ENCODE measurements at regions not wholly inside any gene's neighbourhood (a gene's known extent, or its start where the extent isn't known, plus 50 kb on each side); places are given as distances from the start of the nearest gene placed in this dataset.

- no peak overlapping the region for H3K27ac ChIP-seq (ENCODE audit: insufficient read depth, low read depth, low read length)
- FAIRE-seq (no peak), DNase-seq (ENCODE audit: low read depth, low spot score) (no peak)
- intact Hi-C loops (cut with micrococcal nuclease) (no loop called here), dilution Hi-C loops (cut with MboI; ENCODE audit: extremely low pct_ligation_motif_present, low sequenced_read_pairs) (loop anchor here (25.0 kb wide), 1 partner anchor 932 kb away; no protein-coding TSS in a partner anchor)
- no peaks in the 10 kb centered on the region for H3K4me1 ChIP-seq (ENCODE audit: control insufficient read depth, extremely low read depth, insufficient read depth, low read length)
- no peak overlapping the region for H3K4me3 ChIP-seq (replicated peaks in 1 of 3; ENCODE audit: insufficient read depth in 1 of 3, low read depth in 1 of 3, low read length in 3 of 3)
- BruUV-seq (replicated peaks) = no TSS peak
- no peak overlapping the region for H2AFZ ChIP-seq (ENCODE audit: low read depth, low read length)
- no peaks in the 10 kb centered on the region for H4K20me1 ChIP-seq (replicated peaks; ENCODE audit: control insufficient read depth, extremely low read depth, insufficient read depth, low read length)
- H3K27me3 ChIP-seq (ENCODE audit: control insufficient read depth in 2 of 2, insufficient read depth in 2 of 2, low read length in 2 of 2) = no peaks in the 10 kb centered on the region
- ChIA-PET POLR2A (no interaction called here), CTCF (no interaction called here)
- H3K9ac ChIP-seq (replicated peaks; ENCODE audit: extremely low read depth, insufficient read depth, low read length) = no peak overlapping the region
- TF ChIP-seq, protein P1, sequence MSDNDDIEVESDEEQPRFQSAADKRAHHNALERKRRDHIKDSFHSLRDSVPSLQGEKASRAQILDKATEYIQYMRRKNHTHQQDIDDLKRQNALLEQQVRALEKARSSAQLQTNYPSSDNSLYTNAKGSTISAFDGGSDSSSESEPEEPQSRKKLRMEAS (IDR thresholded peaks at IDR 0.05; ENCODE audit: insufficient read depth, insufficient read length) = no peak
- TF ChIP-seq POLR2A (IDR thresholded peaks at IDR 0.05; ENCODE audit: low read depth, low read length) = no peak
- TF ChIP-seq CTCF (IDR thresholded peaks at IDR 0.05; ENCODE audit: extremely low read depth in 1 of 2, insufficient read depth in 1 of 2, low read depth in 1 of 2, low read length in 2 of 2) = no peak
- no peak for TF ChIP-seq FOS (IDR thresholded peaks at IDR 0.05; ENCODE audit: borderline replicate concordance, insufficient read depth, low read length)
- TF ChIP-seq GATA2 (IDR thresholded peaks at IDR 0.05; ENCODE audit: insufficient read depth, insufficient read length, low read depth, low read length) = no peak
- no peak for TF ChIP-seq MYC (IDR thresholded peaks at IDR 0.05; ENCODE audit: low read depth, low read length)
- no peak for TF ChIP-seq JUN (IDR thresholded peaks at IDR 0.05; ENCODE audit: borderline replicate concordance, insufficient read depth, insufficient read length, low read depth)
- no peak for TF ChIP-seq POLR2AphosphoS5 (IDR thresholded peaks at IDR 0.05; ENCODE audit: insufficient read depth, low read depth, low read length)
- no peak for TF ChIP-seq EZH2 (IDR thresholded peaks at IDR 0.05; ENCODE audit: borderline replicate concordance, low read depth, low read length, severe bottlenecking)
- H3K79me2 ChIP-seq (ENCODE audit: control insufficient read depth, insufficient read depth, low read length) = no peaks in the 10 kb centered on the region
- no peaks in the 10 kb centered on the region for H3K9me1 ChIP-seq (replicated peaks; ENCODE audit: control insufficient read depth, extremely low read depth, insufficient read depth, low read length)
- H3K36me3 ChIP-seq (ENCODE audit: control insufficient read depth in 2 of 2, extremely low read depth in 1 of 2, insufficient read depth in 2 of 2, low read length in 2 of 2) = no peaks in the 10 kb centered on the region
- H3K9me3 ChIP-seq (replicated peaks; ENCODE audit: control insufficient read depth, insufficient read depth, low read length) = no peaks in the 10 kb centered on the region
- H3K4me2 ChIP-seq (ENCODE audit: insufficient read depth, low read length) = no peak overlapping the region
These were observed 93.7 kb upstream of the DHRSX start for GRCh38 chrX:2594491-2594890.

Data from endothelial cell of umbilical vein (primary cell).